Lower leg skin (tissue), 4 donors: ENCODE measurements at regions not wholly inside any gene's neighbourhood (a gene's known extent, or its start where the extent isn't known, plus 50 kb on each side); places are given as distances from the start of the nearest gene placed in this dataset.

ENCODE experiments used
- DNase-seq, 2 donors: peaks; one replicate each; pipeline ENCODE4 v3.0.0-alpha.2; 2019; ENCODE audit warnings: low spot score in 2 of 2
- H3K4me3 ChIP-seq: fragments of 200-600 bp; sonication (generic); 2 replicates; pipeline ENCODE4 v1.5.1; 2017; ENCODE audit warnings: mild to moderate bottlenecking, low read depth; ENCODE audit not compliant: poor library complexity, severe bottlenecking
- POLR2A ChIP-seq, 2 donors: fragments of 450-650 bp; IDR thresholded peaks; one replicate each; pipeline ENCODE4 v1.6.1; 2016 to 2017; ENCODE audit warnings: antibody characterized with exemption in 2 of 2, mild to moderate bottlenecking in 1 of 2, moderate library complexity in 1 of 2
- WGBS, 2 donors: methylation state at CpG; one replicate each; pipeline ENCODE4 v1.1.5; 2018; 5-methylcytosine and 5-hydroxymethylcytosine counted together
- intact Hi-C: fragments of 100-400 bp; cut with DNase I; formaldehyde crosslinking; loops from one replicate; pipeline ENCODE4 v1.15.0; 2023; ENCODE audit warnings: low total_unique reads
- TF ChIP-seq, protein P1 (sequence below), 3 donors: fragments of 450-650 bp; IDR thresholded peaks; one replicate each; pipeline ENCODE4 v1.5.1; 2016; ENCODE audit warnings: antibody characterized with exemption in 3 of 3, mild to moderate bottlenecking in 3 of 3, moderate library complexity in 2 of 3

DNA sequence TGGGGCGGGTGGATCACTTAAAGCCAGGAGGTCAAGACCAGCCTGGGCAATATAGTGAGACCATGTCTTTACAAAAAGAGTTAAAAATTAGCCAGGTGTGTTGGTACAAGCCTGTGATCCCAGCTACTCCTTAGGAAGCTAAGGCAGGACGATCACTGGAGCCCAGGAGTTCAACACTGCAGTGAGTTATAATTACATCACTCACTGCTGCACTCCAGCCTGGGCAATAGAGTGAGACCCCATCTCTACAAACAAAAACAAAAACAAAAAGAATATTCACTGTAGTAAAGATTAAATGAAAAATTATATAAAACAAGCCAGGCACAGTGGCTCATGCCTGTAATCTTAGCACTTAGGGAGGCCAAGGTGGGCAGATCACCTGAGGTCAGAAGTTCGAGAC is 1047.6 kb upstream of the AUTS2 start:
- no peak overlapping the region for H3K4me3 ChIP-seq
- no peak for DNase-seq
- 79 to 80% methylated on average over 3 of the region's 3 CpGs for WGBS, 2 donors
- intact Hi-C loops, result no loop called here
- TF ChIP-seq, protein P1, sequence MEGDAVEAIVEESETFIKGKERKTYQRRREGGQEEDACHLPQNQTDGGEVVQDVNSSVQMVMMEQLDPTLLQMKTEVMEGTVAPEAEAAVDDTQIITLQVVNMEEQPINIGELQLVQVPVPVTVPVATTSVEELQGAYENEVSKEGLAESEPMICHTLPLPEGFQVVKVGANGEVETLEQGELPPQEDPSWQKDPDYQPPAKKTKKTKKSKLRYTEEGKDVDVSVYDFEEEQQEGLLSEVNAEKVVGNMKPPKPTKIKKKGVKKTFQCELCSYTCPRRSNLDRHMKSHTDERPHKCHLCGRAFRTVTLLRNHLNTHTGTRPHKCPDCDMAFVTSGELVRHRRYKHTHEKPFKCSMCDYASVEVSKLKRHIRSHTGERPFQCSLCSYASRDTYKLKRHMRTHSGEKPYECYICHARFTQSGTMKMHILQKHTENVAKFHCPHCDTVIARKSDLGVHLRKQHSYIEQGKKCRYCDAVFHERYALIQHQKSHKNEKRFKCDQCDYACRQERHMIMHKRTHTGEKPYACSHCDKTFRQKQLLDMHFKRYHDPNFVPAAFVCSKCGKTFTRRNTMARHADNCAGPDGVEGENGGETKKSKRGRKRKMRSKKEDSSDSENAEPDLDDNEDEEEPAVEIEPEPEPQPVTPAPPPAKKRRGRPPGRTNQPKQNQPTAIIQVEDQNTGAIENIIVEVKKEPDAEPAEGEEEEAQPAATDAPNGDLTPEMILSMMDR (IDR thresholded peaks at IDR 0.05), result no peak
- no peak for TF ChIP-seq POLR2A (IDR thresholded peaks at IDR 0.05)

- H3K4me3 ChIP-seq, result no peak overlapping the region
- intact Hi-C loops, result no loop called here
- no peak for DNase-seq
- 87 to 92% methylated on average over 3 of the region's 3 CpGs for WGBS, 2 donors
- TF ChIP-seq, protein P1 (IDR thresholded peaks at IDR 0.05), result no peak
- TF ChIP-seq POLR2A (IDR thresholded peaks at IDR 0.05), result no peak
These were observed 1041.7 kb upstream of the AUTS2 start for GRCh38 chr7:68556537-68556936.

- intact Hi-C loops, result no loop called here
- WGBS, 2 donors, result 73 to 83% methylated on average over 1 of the region's 1 CpG
- TF ChIP-seq, protein P1 (IDR thresholded peaks at IDR 0.05), result no peak
- TF ChIP-seq POLR2A (IDR thresholded peaks at IDR 0.05), result no peak
- H3K4me3 ChIP-seq, result no peak overlapping the region
- no peak for DNase-seq
These were observed 1038.8 kb upstream of the AUTS2 start for GRCh38 chr7:68559518-68559917.

- 65 to 86% methylated on average over 6 of the region's 6 CpGs for WGBS, 2 donors
- no peak for DNase-seq
- TF ChIP-seq, protein P1 (IDR thresholded peaks at IDR 0.05), result no peak
- TF ChIP-seq POLR2A (IDR thresholded peaks at IDR 0.05), result no peak
- no peak overlapping the region for H3K4me3 ChIP-seq
- intact Hi-C loops, result no loop called here
These were observed 1035.9 kb upstream of the AUTS2 start for GRCh38 chr7:68562323-68562899.

GRCh38 chr7:68564306-68565135 is 1033.8 kb upstream of the AUTS2 start:
- TF ChIP-seq POLR2A (IDR thresholded peaks at IDR 0.05), result no peak
- TF ChIP-seq, protein P1 (IDR thresholded peaks at IDR 0.05), result no peak
- no peak overlapping the region for H3K4me3 ChIP-seq
- intact Hi-C loops, result no loop called here
- DNase-seq, result no peak
- WGBS, 2 donors, result 62 to 64% methylated on average over 6 of the region's 6 CpGs
